GM19193 (cell line): ENCODE measurements at regions not wholly inside any gene's neighbourhood (a gene's known extent, or its start where the extent isn't known, plus 50 kb on each side); places are given as distances from the start of the nearest gene placed in this dataset.

ENCODE experiments used
- POLR2A ChIP-seq: IDR thresholded peaks from 4 replicates; pipeline ENCODE4 v1.6.1; 2011; ENCODE audit not compliant: insufficient read depth, insufficient read length; ENCODE audit errors: extremely low read depth

DNA sequence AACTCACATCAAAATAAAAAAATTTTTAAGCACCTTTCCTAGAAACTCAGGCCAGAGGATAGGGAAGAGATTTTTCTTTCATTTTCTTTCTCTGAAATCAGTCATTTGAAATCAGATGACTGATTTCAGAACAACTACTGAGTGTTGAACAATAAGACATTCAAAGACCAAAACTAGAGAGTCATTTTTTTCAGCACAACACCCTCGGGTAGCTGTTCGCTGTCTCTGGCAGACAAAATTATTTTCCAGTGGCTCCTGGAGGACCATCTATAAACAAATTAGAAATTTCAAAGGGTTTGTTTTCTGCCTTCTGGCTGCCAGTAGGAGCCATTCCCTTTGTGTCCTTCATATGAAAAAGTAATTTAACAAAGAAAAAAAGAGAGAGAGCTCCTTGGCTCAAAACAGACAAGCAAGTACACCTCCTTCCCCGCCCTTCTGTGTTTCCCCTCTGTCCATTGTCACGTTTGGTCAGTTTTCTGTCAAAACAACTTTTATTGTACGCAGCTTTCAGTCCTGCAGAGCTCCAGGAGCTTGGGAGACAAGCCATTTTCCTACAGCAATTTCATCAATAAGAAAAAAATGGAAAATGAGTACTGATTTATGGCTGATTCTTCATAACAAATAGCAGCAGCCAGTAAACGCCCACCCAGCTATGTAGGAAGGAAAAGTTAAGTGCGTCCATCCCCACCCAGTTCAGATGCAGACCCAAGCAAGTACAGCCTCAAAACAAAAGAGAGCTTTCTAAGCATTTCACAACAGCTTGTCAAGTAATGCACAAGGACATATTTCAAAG lies 405.2 kb downstream of the ZNF608 start:
- TF ChIP-seq POLR2A: no peak

DNA sequence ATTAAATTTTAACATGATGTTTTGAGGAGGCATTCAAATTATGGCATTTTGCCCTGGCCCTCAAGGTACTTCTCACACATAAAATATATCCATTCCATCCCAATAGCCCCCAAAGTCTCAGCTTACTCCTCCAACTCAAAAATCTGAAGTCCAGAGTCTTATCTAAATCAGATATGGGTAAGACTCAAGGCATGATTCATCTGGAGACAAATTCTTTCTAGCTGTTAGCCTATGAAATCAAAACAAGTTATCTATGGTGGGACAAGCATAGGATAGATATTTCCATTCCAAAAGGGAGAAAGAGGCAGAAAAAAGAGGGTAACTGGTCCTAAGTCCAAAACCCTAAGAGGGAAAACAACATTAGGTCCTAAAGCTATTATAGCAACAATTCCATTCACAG lies 408.4 kb downstream of the ZNF608 start:
- no peak for TF ChIP-seq POLR2A

DNA sequence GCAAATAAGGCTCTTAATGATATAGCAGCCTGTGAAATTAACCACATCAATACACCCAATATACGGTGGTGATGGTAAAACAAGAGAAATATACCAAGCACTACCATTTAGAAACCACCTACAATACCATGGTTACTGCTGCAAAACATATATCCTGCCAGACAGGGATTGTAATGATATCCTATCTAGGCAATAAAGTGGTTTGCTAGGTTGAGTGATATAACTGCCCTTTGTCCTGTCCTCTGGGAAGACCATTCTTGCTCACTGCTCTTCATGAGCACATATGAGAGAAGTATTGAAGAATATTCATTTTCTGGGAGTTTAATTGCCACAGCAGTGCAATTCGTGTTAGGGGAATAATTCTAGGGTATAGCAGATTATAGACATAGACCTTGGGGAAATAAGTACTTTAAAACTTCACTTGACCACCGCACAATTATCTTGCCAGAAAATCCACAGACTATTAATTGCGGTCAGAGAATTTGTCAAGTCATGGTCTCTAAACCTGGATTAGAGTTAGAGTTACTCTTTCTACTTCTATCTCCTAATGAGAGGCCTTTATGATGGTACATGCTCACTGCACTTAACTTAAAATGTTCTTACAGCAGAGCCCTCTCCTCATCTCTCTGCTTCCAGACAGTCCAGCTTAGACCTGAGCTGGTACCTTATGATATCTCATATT lies 413.0 kb downstream of the ZNF608 start:
- no peak for TF ChIP-seq POLR2A

DNA sequence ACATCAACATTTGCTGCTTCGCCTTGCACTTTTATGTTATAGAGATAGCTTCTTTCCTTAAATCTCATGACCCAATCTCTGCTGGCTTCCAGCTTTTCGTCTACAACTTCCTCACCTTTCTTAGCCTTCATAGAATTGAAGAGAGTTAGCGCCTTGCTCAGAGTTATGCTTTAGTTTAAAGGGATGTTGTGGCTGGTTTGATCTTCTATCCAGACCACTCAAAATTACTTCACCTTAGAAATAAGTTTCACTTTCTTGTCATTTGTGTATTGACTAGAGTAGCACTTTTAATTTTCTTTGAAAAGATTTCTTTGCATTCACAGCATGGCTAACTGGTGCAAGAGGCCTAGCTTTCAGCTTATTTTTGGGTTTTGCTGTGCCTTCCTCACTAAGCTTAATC lies 414.2 kb downstream of the ZNF608 start:
- no peak for TF ChIP-seq POLR2A

DNA sequence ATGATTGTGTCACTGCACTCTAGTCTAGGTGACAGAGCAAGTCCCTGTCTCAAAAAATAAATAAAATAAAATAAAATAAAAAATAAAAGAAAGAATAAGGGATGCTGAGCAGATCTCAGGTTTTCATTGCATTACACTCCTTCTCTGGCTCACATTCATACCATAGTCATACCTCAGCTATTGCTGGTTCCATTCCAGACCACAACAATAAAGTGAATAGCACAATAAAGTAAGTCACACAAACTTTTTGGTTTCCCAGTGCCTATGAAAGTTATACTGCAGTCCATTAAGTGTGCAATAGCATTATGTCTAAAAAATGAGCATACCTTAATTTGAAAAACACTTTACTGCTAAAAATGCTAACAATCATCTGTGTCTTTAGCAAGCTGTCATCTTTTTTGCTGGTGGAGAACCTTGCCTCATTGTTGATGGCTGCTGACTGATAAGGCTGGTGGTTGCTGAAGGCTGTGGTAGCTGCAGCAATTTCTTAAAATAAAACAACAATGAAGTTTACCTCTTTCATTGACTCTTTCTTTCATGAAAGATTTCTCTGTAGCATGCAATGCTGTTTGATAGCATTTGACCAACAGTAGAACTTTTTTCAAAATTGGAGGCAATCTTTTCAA lies 415.7 kb downstream of the ZNF608 start:
- TF ChIP-seq POLR2A: no peak

DNA sequence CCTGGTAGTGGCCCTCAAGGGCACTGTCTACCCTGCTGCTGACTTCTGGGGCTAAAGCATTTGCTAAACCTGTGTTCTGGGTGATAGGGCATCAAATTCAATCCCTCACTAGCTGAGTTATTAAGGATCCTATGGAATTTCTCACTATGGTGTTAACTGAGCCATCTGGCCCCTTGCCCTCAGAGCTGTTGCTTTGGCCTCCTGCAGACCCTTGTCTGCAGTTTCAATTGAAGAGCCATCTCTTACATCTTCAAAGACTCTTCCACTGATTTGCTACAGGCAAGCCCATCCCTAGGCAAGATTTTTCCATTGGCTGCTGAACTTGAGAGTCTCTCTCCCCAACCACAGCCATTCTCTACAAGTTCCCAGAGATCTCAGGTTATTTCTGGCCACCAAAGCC lies 418.2 kb downstream of the ZNF608 start:
- TF ChIP-seq POLR2A: no peak

DNA sequence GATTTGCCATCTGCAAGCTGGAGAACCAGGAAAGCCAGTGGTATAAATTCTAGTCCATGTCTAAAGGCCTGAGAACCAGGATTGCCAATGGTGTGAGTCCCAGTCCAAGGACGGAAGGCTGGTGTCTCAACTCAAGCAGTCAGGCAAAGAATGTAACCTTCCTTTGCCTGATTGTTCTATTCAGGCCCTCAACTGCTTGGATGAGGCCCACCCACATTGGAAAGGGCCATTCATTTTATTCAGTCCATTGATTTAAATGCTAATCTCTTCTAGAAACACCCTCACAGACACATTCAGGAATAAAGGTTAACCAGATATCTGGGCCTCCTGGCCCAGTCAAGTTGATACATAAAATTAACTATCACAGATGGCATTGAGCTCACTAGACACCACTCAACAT lies 427.8 kb downstream of the ZNF608 start:
- TF ChIP-seq POLR2A: no peak

DNA sequence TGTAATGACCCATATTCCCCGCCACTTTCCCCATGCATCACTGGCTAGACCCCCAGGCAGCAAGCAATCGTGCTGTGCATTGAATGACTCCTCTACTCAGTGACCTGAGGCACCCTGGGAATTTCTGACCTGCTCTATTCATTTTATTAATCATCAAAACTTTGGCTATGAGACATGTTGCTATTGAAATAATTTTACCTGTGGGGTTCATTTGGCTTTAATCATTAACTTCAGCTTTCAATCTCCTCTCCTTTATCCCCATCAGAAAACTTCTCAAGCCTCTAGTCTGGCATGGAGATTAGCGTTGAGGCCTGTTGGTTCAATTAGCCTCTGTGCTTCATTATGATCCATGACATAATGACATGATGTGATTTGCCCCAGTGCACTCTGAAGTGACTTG lies 429.0 kb downstream of the ZNF608 start:
- no peak for TF ChIP-seq POLR2A

DNA sequence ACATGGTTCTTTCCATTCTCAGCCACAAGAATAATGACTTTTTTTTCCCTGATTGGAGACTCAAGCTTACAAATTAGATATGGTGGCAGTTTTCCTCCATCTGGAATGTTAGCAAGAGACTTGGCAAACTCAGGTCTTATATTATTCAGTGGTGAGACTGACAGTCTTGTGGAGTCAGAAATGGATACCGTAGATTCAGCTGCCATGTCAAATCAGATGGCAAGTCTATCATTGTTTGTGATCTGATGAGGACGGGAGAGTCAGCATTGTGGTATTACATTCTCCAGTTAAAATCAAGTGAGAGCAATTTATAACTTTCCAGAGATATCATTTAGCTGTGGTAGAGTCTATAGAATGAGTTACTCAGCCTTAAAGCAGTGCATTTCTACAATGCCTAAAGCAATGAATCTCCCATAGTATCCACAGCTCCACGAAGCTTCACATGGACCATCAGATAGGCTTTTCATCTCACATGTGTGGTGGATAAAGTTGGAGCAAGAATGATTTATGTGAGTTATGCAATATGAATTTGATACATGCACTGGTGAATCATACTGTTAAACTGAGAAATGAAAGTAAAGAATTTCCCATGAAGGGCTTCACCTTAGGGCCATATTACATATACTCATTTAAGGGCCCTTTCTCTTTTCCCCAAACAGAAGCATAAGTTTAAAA lies 430.6 kb downstream of the ZNF608 start:
- TF ChIP-seq POLR2A: no peak

DNA sequence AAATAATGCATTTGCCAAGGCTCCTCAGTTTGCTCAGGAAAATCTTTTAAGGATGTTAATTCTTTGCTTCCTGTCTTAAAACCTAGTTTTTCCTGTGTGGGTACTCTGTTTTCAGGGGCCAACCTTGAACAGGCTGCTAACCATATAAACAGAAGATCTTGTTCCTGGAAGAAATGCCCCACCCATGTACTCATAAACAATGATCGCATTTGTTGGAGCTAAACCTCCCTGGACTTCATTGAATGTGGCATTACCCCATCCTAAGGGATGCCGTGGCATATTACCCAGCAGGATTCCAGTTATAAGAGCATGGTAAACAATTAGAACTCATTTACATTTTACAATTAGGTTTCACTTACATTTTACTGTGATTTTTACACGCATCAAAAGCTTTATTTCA lies 436.0 kb downstream of the ZNF608 start:
- no peak for TF ChIP-seq POLR2A

DNA sequence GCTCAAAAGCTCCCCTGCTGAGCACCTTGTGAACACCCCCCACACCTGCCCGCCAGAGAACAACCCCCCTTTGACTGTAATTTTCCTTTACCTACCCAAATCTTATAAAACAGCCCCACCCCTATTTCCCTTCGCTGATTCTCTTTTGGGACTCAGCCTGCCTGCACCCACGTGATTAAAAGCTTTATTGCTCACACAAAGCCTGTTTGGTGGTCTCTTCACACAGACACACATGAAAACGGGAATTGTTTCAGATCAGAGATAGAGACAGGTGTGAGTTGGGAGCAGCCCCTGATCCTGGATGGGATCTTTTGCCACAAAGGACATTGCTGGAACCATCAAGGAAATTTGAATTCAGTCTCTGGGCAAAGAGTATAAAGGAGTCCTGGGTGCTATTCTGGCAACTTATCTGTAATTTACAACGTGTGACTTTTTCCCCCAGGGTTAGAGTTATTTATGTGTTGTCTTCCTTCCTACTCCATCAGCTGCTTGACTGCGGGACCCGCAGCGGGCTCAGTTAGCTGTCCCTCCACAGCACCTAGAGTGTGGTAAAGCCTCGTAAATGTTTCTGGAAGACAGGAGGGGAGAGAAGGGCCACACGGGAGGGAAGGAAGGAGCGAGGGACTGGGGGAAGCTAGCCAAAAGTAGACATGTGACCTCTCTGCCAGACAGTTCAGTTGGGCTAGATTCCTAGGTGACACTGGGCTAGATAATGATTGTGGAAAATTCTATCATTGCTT lies 437.0 kb downstream of the ZNF608 start:
- no peak for TF ChIP-seq POLR2A

DNA sequence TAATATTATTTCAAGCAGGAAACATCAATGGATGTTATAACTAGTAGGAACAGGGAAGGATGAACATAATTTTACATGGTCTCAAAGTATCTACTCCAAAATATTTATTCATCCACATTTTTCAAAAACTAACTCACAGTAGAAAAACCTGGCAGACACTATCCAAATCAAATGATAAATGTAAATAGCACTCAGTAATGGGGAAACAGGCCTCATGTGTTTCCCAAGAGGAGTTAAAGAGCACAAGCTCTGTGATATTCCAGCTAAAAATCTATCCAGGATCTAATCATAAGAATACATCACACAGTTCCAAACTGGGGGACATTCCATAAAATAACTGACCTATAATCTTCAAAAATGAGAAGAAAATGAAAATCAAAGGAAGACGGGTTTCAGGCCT lies 443.1 kb downstream of the ZNF608 start:
- no peak for TF ChIP-seq POLR2A

DNA sequence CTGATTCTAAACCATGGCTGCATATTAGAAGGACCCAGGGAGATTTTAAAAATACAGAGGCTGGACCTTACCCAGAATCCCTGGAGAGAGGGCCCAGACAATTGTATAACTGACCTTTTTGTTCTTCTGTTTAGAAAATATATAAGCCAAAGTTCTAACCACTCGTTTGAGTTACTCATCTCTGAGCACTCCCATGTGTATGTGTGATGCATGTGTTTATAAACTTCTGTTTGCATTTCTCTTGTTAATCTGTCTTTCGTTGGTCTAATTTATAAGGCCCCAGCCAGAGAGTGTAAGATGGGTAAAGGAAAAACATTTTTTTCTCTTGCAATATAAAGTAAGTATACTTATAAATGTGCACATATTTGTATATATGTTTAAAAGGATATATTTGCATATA lies 443.9 kb downstream of the ZNF608 start:
- no peak for TF ChIP-seq POLR2A

DNA sequence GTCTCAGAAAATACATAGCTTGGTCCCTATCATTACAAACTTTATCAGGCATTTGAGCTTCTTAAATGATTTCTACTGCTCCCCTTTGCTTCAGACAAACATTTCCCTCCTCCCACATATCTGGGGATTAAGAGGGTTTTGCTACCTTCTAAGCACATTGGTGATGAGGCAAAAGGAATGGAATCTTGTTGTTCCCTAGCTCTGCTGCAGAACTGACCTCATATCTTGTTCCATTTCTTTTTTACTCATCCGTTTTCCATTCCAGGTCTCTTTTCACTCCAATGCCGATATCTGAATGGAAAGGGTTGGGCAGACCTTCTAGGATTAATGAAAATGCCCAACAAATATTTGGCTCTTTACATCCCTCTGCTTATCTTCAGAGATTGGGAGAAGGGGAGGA lies 444.6 kb downstream of the ZNF608 start:
- TF ChIP-seq POLR2A: no peak
